ENCODE measurements at regions not wholly inside any gene's neighbourhood (a gene's known extent, or its start where the extent isn't known, plus 50 kb on each side); places are given as distances from the start of the nearest gene placed in this dataset.

GRCh38 chr2:181304011-181304844 lies 153.0 kb upstream of the ITGA4 start:
- DNase-seq (ENCODE audit: low read depth, low spot score): no peak

DNA sequence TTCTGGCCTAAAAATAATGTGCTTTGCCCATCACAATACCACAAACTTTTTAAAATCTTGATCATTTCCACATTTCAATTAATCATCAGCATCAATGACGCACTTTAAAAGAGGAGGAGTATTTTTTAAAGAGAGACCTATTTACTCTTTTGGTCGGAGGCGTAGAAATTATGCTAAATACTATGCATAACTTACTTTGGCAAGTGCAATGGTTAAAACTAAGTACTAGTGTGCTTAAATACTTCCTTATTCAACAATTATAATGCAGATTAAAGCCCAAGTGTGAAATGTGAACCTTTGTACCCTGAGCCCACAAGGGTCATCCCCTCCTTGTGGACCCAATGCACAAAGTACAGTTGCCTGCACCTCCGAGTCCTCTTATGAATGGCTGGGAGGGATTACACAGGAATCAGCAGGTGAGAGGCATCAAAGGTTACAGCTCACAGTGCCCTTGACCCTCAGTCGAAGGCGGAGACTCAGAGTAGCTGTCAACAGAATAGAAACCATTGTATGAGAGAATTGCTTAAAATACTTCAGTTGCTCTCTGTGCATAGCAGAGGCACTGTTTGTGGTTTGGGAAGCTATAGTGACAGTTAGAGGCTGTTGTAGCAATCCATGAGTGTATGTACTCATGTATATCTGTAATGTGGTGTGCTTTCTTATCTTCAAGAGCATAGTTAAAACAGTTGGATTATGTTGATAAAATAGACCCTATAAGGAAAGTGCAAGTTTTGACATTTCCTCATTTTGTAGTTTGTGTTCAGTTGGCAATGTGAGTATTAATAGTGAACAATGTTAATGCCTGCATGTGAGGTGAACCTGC lies 151.7 kb upstream of the ITGA4 start:
- no peak for DNase-seq (ENCODE audit: low read depth, low spot score)

- no peak for DNase-seq (ENCODE audit: low read depth, low spot score)
These were observed 150.4 kb upstream of the ITGA4 start for GRCh38 chr2:181306785-181307184.

GRCh38 chr2:181307203-181307991 lies 149.8 kb upstream of the ITGA4 start:
- DNase-seq (ENCODE audit: low read depth, low spot score): no peak

GRCh38 chr2:181308766-181309515 lies 148.2 kb upstream of the ITGA4 start:
- DNase-seq (ENCODE audit: low read depth, low spot score): no peak

DNA sequence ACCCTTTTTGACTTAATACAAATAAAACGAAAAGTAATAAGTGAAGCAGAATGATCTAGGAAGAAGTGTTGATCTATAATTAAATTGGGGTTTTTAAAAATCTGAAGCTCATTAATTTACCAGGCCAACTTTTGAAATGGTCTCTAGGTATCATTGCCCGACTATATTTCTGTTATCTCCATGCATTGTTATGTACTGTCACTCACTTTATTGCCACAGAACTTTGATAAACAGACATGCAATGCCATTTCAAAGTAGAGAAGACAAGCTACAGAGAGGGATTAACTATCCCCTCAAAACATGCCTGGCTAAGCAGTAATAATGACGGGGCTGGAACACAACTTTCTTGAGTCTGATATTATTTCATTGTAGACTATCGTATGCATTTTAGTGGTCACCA lies 147.6 kb upstream of the ITGA4 start:
- DNase-seq (ENCODE audit: low read depth, low spot score): no peak

DNA sequence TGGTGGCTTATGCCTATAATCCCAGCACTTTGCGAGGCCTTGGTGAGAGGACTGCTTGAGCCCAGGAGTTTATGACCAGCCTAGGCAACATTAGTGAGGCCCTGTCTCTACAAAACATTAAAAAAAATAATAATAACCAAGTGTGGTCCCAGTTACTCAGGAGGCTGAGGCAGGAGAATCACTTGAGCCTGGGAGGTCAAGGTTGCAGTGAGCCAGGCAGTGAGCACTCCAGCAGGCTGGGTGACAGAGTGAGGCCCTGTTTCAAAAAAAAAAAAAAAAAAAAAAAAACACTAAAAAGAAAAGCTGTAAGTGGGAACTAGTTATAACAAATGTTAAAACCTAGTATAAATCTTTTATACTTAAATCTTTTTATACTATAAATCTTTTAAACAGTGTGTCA lies 146.2 kb upstream of the ITGA4 start:
- no peak for DNase-seq (ENCODE audit: low read depth, low spot score)

GRCh38 chr2:181311837-181312236 lies 145.3 kb upstream of the ITGA4 start:
- no peak for DNase-seq (ENCODE audit: low read depth, low spot score)

DNA sequence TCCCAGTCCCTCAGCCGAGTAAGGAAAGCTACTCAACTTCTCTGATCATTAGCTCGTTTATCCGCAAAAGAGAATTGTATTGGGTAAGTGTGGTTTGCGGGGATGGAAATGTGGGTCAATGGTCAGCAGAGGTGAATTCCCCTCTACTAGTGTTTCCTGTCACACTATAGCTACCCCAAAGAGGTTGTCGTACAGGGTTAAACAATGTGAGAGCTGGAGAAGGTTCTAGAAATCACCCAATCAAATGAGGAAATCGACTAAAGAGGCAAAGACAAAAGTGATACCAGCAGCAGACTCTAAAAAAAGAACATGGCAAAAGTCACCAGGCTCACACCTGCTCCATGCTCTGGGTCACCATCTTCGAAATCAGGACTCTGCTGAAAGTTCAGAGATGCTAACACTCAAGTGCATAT lies 144.7 kb upstream of the ITGA4 start:
- no peak for DNase-seq (ENCODE audit: low read depth, low spot score)

GRCh38 chr2:181313845-181314244 lies 143.3 kb upstream of the ITGA4 start:
- no peak for DNase-seq (ENCODE audit: low read depth, low spot score)

DNA sequence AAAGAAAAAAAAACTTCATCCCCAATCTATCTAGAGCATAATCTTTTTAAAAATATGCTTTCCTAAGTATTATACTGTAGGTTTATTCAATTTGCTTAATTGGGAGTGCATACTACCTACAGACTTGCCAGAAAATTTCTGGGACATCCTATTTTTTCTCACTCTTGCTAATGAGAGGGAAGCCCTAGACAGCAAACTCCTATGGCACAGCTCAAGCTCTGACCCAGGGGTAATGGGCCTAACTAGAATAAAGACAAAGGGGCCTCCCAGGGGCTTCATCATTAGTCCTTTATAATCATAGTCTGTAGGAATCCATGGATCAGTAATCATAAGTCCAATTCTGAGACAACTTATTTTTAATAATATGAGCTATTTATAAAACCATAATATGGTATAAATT lies 142.6 kb upstream of the ITGA4 start:
- DNase-seq (ENCODE audit: low read depth, low spot score): no peak

GRCh38 chr2:181317511-181317910 lies 139.7 kb upstream of the ITGA4 start:
- DNase-seq (ENCODE audit: low read depth, low spot score): no peak

GRCh38 chr2:181318504-181319280 lies 138.5 kb upstream of the ITGA4 start:
- DNase-seq (ENCODE audit: low read depth, low spot score): no peak

GRCh38 chr2:181319286-181319685 lies 137.9 kb upstream of the ITGA4 start:
- no peak for DNase-seq (ENCODE audit: low read depth, low spot score)

DNA sequence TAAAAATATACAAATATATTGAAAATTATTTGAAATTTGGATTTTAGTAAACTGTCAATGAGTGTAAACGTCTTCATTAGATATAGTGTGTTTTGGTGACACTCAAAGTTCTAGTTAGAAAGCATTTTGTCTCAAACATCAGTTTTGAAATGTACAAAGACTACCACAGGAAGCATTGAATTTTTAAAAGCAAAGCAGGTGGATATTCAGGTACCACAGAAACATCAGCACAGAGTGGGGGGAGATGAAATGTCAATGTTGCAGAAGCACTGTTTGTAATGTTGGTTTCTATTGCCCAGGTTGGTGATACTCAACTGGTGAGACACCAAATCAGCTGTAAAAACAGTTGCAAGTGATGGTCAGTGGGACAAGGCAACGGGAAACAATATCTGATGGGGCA lies 136.5 kb upstream of the ITGA4 start:
- DNase-seq (ENCODE audit: low read depth, low spot score): no peak

GRCh38 chr2:181324912-181325311 lies 132.3 kb upstream of the ITGA4 start:
- DNase-seq (ENCODE audit: low read depth, low spot score): no peak

DNA sequence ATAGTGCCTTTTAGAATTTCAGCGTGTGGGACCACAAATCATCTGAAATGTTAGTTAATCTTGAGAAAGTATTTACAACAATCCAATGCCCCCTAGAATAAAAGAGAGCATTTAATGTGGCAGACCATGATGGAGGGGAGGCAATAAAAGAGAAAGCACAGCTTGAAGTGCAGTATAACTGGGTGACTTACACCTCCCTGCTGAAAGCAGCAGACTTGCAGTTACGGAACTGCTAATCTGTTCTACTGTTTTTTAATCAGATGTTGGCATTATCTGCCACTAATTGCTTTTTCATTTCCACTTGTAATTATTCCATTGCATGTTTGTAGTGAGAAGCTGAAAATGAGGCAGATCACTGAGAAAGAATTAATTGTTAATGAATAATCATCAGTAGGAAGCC lies 130.5 kb upstream of the ITGA4 start:
- DNase-seq (ENCODE audit: low read depth, low spot score): no peak

DNA sequence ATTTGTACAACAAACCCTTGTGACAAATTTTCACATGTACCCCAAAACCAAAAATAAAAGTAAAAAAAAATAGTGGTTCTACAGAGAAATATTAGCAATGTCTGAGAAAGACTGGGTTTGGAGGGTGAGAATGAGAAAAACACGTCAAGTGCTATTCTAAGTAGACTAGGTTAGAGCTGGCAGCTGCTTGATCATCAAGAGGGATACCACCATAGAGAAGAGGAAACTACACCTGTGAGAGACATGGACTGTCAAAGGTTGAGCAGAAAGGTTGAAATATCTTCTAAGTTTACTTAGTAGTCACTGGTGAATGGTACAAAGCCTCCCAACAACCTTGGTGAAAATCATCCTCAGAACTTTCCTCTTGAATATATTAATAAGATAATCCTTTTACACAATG lies 126.9 kb upstream of the ITGA4 start:
- no peak for DNase-seq (ENCODE audit: low read depth, low spot score)

- no peak for DNase-seq (ENCODE audit: low read depth, low spot score)
These were observed 125.1 kb upstream of the ITGA4 start for GRCh38 chr2:181332044-181332605.

Data from pulmonary artery endothelial cell (primary cell).